ENCODE measurements at regions not wholly inside any gene's neighbourhood (a gene's known extent, or its start where the extent isn't known, plus 50 kb on each side); places are given as distances from the start of the nearest gene placed in this dataset.

- no peak for TF ChIP-seq POLR2A (IDR thresholded peaks at IDR 0.05)
- no peak for TF ChIP-seq CTCF (IDR thresholded peaks at IDR 0.05)
- 52 to 78% methylated on average over 1 of the region's 1 CpG for WGBS, 2 donors
Measured at GRCh38 chr11:110992481-110992880, 253.0 kb upstream of the POU2AF2 start.

GRCh38 chr11:110991661-110992355 is 253.7 kb upstream of the POU2AF2 start:
- intact Hi-C loops (cut with DNase I; ENCODE audit: low total_unique reads): no loop called here
- DNase-seq (ENCODE audit: low spot score in 2 of 2): peak in 1 of 2 donors; percentile 44

More at GRCh38 chr11:110992481-110992880, 253.0 kb upstream of the POU2AF2 start:
- DNase-seq (ENCODE audit: low spot score in 2 of 2): no peak
- H3K4me3 ChIP-seq (ENCODE audit: low read depth, poor library complexity, severe bottlenecking): no peak overlapping the region
- intact Hi-C loops (cut with DNase I; ENCODE audit: low total_unique reads): no loop called here

GRCh38 chr11:110990311-110990710 is 255.2 kb upstream of the POU2AF2 start:
- H3K4me3 ChIP-seq (ENCODE audit: low read depth, poor library complexity, severe bottlenecking): no peak overlapping the region
- intact Hi-C loops (cut with DNase I; ENCODE audit: low total_unique reads): no loop called here
- 59 to 70% methylated on average over 3 of the region's 3 CpGs for WGBS, 2 donors
- no peak for DNase-seq (ENCODE audit: low spot score in 2 of 2)
- TF ChIP-seq CTCF (IDR thresholded peaks at IDR 0.05): no peak
- no peak for TF ChIP-seq POLR2A (IDR thresholded peaks at IDR 0.05)

More at GRCh38 chr11:110991661-110992355, 253.7 kb upstream of the POU2AF2 start:
- H3K4me3 ChIP-seq (ENCODE audit: low read depth, poor library complexity, severe bottlenecking): no peak overlapping the region
- 44 to 48% methylated on average over 4 of the region's 4 CpGs for WGBS, 2 donors
- TF ChIP-seq CTCF (IDR thresholded peaks at IDR 0.05) (no peak), POLR2A (IDR thresholded peaks at IDR 0.05) (no peak)

GRCh38 chr11:110989428-110990133 is 255.9 kb upstream of the POU2AF2 start:
- H3K4me3 ChIP-seq (ENCODE audit: low read depth, poor library complexity, severe bottlenecking): no peak overlapping the region
- intact Hi-C loops (cut with DNase I; ENCODE audit: low total_unique reads): no loop called here
- TF ChIP-seq POLR2A (IDR thresholded peaks at IDR 0.05): no peak
- TF ChIP-seq CTCF (IDR thresholded peaks at IDR 0.05): no peak
- DNase-seq (ENCODE audit: low spot score in 2 of 2): peak in 1 of 2 donors; percentile 62

- H3K4me3 ChIP-seq (ENCODE audit: low read depth, poor library complexity, severe bottlenecking): no peak overlapping the region
- 50 to 68% methylated on average over 3 of the region's 3 CpGs for WGBS, 2 donors
- no peak for TF ChIP-seq CTCF (IDR thresholded peaks at IDR 0.05)
- TF ChIP-seq POLR2A (IDR thresholded peaks at IDR 0.05): no peak
- intact Hi-C loops (cut with DNase I; ENCODE audit: low total_unique reads): no loop called here
- DNase-seq (ENCODE audit: low spot score in 2 of 2): no peak
Measured at GRCh38 chr11:110988671-110989070, 256.9 kb upstream of the POU2AF2 start.

Measured in lower leg skin (tissue), 4 donors.